ENCODE measurements at regions not wholly inside any gene's neighbourhood (a gene's known extent, or its start where the extent isn't known, plus 50 kb on each side); places are given as distances from the start of the nearest gene placed in this dataset.

DNA sequence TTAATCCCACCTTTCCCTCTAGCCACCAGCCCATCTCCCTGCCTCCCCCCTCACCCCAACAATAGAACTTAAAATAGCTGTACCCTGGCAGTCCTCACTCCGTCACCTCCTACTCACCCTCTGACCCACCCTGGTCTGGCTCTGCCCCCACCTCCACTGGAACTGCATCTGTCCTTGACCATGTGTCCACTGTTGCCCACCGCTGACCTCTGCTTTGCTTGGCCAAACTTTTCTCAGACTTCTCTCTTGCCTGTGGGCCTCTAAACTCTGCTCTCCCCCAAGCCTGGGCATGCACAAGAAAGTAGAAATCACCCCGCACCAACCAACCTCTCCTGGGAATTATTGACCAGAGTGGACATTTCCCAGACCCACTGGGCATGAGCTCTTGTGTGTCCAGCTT is 169.8 kb downstream of the WSCD1 start:
- TF ChIP-seq, protein P1, sequence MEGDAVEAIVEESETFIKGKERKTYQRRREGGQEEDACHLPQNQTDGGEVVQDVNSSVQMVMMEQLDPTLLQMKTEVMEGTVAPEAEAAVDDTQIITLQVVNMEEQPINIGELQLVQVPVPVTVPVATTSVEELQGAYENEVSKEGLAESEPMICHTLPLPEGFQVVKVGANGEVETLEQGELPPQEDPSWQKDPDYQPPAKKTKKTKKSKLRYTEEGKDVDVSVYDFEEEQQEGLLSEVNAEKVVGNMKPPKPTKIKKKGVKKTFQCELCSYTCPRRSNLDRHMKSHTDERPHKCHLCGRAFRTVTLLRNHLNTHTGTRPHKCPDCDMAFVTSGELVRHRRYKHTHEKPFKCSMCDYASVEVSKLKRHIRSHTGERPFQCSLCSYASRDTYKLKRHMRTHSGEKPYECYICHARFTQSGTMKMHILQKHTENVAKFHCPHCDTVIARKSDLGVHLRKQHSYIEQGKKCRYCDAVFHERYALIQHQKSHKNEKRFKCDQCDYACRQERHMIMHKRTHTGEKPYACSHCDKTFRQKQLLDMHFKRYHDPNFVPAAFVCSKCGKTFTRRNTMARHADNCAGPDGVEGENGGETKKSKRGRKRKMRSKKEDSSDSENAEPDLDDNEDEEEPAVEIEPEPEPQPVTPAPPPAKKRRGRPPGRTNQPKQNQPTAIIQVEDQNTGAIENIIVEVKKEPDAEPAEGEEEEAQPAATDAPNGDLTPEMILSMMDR (conservative IDR thresholded peaks at IDR 0.05; ENCODE audit: low read length) = no peak
- no peak for TF ChIP-seq EZH2phosphoT487 (IDR thresholded peaks at IDR 0.05; ENCODE audit: borderline replicate concordance)
